ENCODE measurements at regions not wholly inside any gene's neighbourhood (a gene's known extent, or its start where the extent isn't known, plus 50 kb on each side); places are given as distances from the start of the nearest gene placed in this dataset.
"Not testable (repeated sequence)": the region's sequence is repeated elsewhere in the genome, so short reads cannot be mapped to it uniquely, and the experiment has no call there.

GRCh38 chr13:70769817-70770216, 661.6 kb upstream of the KLHL1 start:
- no peak for DNase-seq (ENCODE audit: low spot score)

- no peak for DNase-seq (ENCODE audit: low spot score)
These were observed 650.7 kb upstream of the KLHL1 start for GRCh38 chr13:70758932-70759331.

GRCh38 chr13:70756088-70756487, 647.8 kb upstream of the KLHL1 start:
- no peak for DNase-seq (ENCODE audit: low spot score)

GRCh38 chr13:70755456-70755855, 647.2 kb upstream of the KLHL1 start:
- no peak for DNase-seq (ENCODE audit: low spot score)

GRCh38 chr13:70747262-70747661, 639.0 kb upstream of the KLHL1 start:
- peak; percentile 5 for DNase-seq (ENCODE audit: low spot score)

GRCh38 chr13:70746469-70746868, 638.2 kb upstream of the KLHL1 start:
- not testable (repeated sequence) for DNase-seq (ENCODE audit: low spot score)

- no peak for DNase-seq (ENCODE audit: low spot score)
These were observed 628.5 kb upstream of the KLHL1 start for GRCh38 chr13:70736622-70737317.

GRCh38 chr13:70732611-70733010, 624.4 kb upstream of the KLHL1 start:
- no peak for DNase-seq (ENCODE audit: low spot score)

- DNase-seq (ENCODE audit: low spot score): no peak
These were observed 621.1 kb upstream of the KLHL1 start for GRCh38 chr13:70729369-70729768.

- DNase-seq (ENCODE audit: low spot score): no peak
These were observed 615.5 kb upstream of the KLHL1 start for GRCh38 chr13:70723732-70724131.

GRCh38 chr13:70720386-70720785, 612.1 kb upstream of the KLHL1 start:
- no peak for DNase-seq (ENCODE audit: low spot score)

GRCh38 chr13:70714993-70715392, 606.7 kb upstream of the KLHL1 start:
- no peak for DNase-seq (ENCODE audit: low spot score)

- no peak for DNase-seq (ENCODE audit: low spot score)
These were observed 600.5 kb upstream of the KLHL1 start for GRCh38 chr13:70708775-70709174.

GRCh38 chr13:70703755-70704154, 595.5 kb upstream of the KLHL1 start:
- no peak for DNase-seq (ENCODE audit: low spot score)

- DNase-seq (ENCODE audit: low spot score): no peak
These were observed 586.9 kb upstream of the KLHL1 start for GRCh38 chr13:70694996-70695715.

GRCh38 chr13:70668983-70669382, 560.7 kb upstream of the KLHL1 start:
- DNase-seq (ENCODE audit: low spot score): no peak

GRCh38 chr13:70668293-70668692, 560.0 kb upstream of the KLHL1 start:
- DNase-seq (ENCODE audit: low spot score): no peak

GRCh38 chr13:70666883-70667556, 558.8 kb upstream of the KLHL1 start:
- DNase-seq (ENCODE audit: low spot score): no peak

- DNase-seq (ENCODE audit: low spot score): no peak
These were observed 554.1 kb upstream of the KLHL1 start for GRCh38 chr13:70662231-70662940.

- DNase-seq (ENCODE audit: low spot score): no peak
These were observed 535.8 kb upstream of the KLHL1 start for GRCh38 chr13:70644052-70644451.

GRCh38 chr13:70634893-70635292, 526.6 kb upstream of the KLHL1 start:
- DNase-seq (ENCODE audit: low spot score): no peak

- no peak for DNase-seq (ENCODE audit: low spot score)
These were observed 522.0 kb upstream of the KLHL1 start for GRCh38 chr13:70630247-70630646.

GRCh38 chr13:70623239-70623638, 515.0 kb upstream of the KLHL1 start:
- no peak for DNase-seq (ENCODE audit: low spot score)
